Neuronal stem cell (in vitro differentiated cells): ENCODE measurements at regions not wholly inside any gene's neighbourhood (a gene's known extent, or its start where the extent isn't known, plus 50 kb on each side); places are given as distances from the start of the nearest gene placed in this dataset.

ENCODE experiments used
- DNase-seq: peaks from one replicate; pipeline ENCODE4 v3.0.0-alpha.2; 2013; ENCODE audit warnings: low spot score
- H2AFZ ChIP-seq: one replicate; pipeline ENCODE4 v1.6.1; 2013; ENCODE audit warnings: mild to moderate bottlenecking, low read length, inconsistent platforms
- H2AK5ac ChIP-seq: 2 replicates; pipeline ENCODE4 v1.6.1; 2013; ENCODE audit warnings: low read depth, mild to moderate bottlenecking, inconsistent platforms, low read length, moderate library complexity, mixed read lengths
- H2BK120ac ChIP-seq: 2 replicates; pipeline ENCODE4 v1.6.1; 2013; ENCODE audit warnings: low read depth, mild to moderate bottlenecking, inconsistent platforms, low read length, moderate library complexity, mixed read lengths
- H2BK12ac ChIP-seq: one replicate; pipeline ENCODE4 v1.6.1; 2013; ENCODE audit warnings: low read length, inconsistent platforms
- H2BK15ac ChIP-seq: 2 replicates; pipeline ENCODE4 v1.6.1; 2013; ENCODE audit warnings: mild to moderate bottlenecking, low read length, inconsistent platforms, mixed read lengths
- H2BK5ac ChIP-seq: one replicate; pipeline ENCODE4 v1.6.1; 2013; ENCODE audit warnings: inconsistent platforms, mild to moderate bottlenecking, low read length, moderate library complexity
- H3K14ac ChIP-seq: one replicate; pipeline ENCODE4 v1.6.1; 2013; ENCODE audit warnings: low read length, inconsistent platforms
- H3K18ac ChIP-seq: 2 replicates; pipeline ENCODE4 v1.6.1; 2013; ENCODE audit warnings: low read length, inconsistent platforms
- H3K23ac ChIP-seq: 2 replicates; pipeline ENCODE4 v1.6.1; 2013; ENCODE audit warnings: low read depth, mild to moderate bottlenecking, mixed read lengths, low read length, inconsistent platforms; ENCODE audit not compliant: poor library complexity
- H3K27ac ChIP-seq: replicated peaks from 3 replicates; pipeline ENCODE4 v1.5.1; 2013; ENCODE audit warnings: low read length, inconsistent platforms
- H3K27me3 ChIP-seq, 3 experiments: 2 replicates each; pipeline ENCODE4 v1.6.1; 2013; ENCODE audit warnings: low read length in 3 of 3, mild to moderate bottlenecking in 2 of 3, inconsistent platforms in 1 of 3, low read depth in 1 of 3, mixed read lengths in 1 of 3, moderate library complexity in 1 of 3; ENCODE audit not compliant: control insufficient read depth in 3 of 3, insufficient read depth in 3 of 3
- H3K36me3 ChIP-seq, 2 donors: replicated peaks in 1 of 2; 2 replicates each; pipeline ENCODE4 v1.6.1; 2013; ENCODE audit warnings: low read length in 2 of 2; ENCODE audit not compliant: control insufficient read depth in 2 of 2, insufficient read depth in 2 of 2
- H3K4ac ChIP-seq: 2 replicates; pipeline ENCODE4 v1.6.1; 2013; ENCODE audit warnings: inconsistent platforms, mild to moderate bottlenecking, low read length, moderate library complexity
- H3K4me1 ChIP-seq, 2 donors: 1 replicate in 1 of 2; 2 replicates in 1 of 2; pipeline ENCODE4 v1.6.1; 2013; ENCODE audit warnings: low read length in 2 of 2, low read depth in 1 of 2; ENCODE audit not compliant: control insufficient read depth in 2 of 2, insufficient read depth in 1 of 2
- H3K4me2 ChIP-seq: one replicate; pipeline ENCODE4 v1.6.1; 2013; ENCODE audit warnings: mild to moderate bottlenecking, low read length, inconsistent platforms; ENCODE audit not compliant: insufficient read depth, poor library complexity, severe bottlenecking
- H3K4me3 ChIP-seq, 2 donors: 2 replicates each; pipeline ENCODE4 v1.5.1; 2013; ENCODE audit warnings: low read length in 2 of 2, mild to moderate bottlenecking in 2 of 2, inconsistent platforms in 1 of 2, moderate library complexity in 1 of 2
- H3K79me1 ChIP-seq: one replicate; pipeline ENCODE4 v1.6.1; 2013; ENCODE audit warnings: low read depth, mild to moderate bottlenecking, inconsistent platforms, low read length, moderate library complexity
- H3K9ac ChIP-seq: one replicate; pipeline ENCODE4 v1.6.1; 2013; ENCODE audit warnings: mild to moderate bottlenecking, low read depth, low read length, inconsistent platforms; ENCODE audit not compliant: poor library complexity
- H3K9me3 ChIP-seq, 2 donors: replicated peaks in 1 of 2; 2 replicates each; pipeline versions ENCODE3 to v1.6.1; 2013; ENCODE audit warnings: low read length in 2 of 2, mild to moderate bottlenecking in 2 of 2, inconsistent platforms in 1 of 2, low read depth in 1 of 2, mixed read lengths in 1 of 2, moderate library complexity in 1 of 2; ENCODE audit not compliant: control insufficient read depth in 2 of 2, insufficient read depth in 1 of 2
- H4K8ac ChIP-seq: one replicate; pipeline ENCODE4 v1.6.1; 2013; ENCODE audit warnings: low read depth, mild to moderate bottlenecking, inconsistent platforms, low read length, moderate library complexity
- H4K91ac ChIP-seq: one replicate; pipeline ENCODE4 v1.6.1; 2013; ENCODE audit warnings: low read length, low read depth, mild to moderate bottlenecking, inconsistent platforms; ENCODE audit not compliant: poor library complexity
- WGBS, 2 donors: extraction: QIAGEN DNeasy Blood & Tissue Kit; methylation state at CpG; one replicate each; pipeline ENCODE4 v1.1.7; 2013; ENCODE audit warnings: missing lambda C conversion rate in 2 of 2, mixed read lengths in 1 of 2; ENCODE audit not compliant: insufficient read length in 2 of 2, insufficient replicate concordance in 1 of 2; ENCODE audit errors: extremely low coverage in 2 of 2; 5-methylcytosine and 5-hydroxymethylcytosine counted together

DNA sequence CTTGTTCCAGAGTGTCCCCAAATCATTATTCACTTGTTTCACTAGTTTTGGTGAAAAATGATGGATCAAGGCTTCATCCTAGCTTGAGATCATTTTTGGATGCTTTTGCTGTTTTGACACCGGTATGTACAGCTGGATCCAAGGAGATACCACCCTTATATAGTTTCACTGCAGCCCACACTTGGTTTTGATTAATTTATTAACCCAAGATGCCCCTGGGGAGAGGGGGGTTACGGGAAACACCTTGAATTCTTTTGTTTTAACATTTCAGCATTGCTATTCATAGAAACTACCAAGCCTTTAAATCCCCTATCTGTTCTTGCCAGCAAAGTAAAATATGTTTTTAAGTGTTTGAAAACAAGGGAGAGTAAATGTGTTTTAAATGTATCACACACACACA lies 457.7 kb upstream of the RUNX1 start:
- no peak overlapping the region for H3K14ac ChIP-seq
- WGBS, 2 donors: no CpG with 5 or more reads among the region's 2 CpGs

DNA sequence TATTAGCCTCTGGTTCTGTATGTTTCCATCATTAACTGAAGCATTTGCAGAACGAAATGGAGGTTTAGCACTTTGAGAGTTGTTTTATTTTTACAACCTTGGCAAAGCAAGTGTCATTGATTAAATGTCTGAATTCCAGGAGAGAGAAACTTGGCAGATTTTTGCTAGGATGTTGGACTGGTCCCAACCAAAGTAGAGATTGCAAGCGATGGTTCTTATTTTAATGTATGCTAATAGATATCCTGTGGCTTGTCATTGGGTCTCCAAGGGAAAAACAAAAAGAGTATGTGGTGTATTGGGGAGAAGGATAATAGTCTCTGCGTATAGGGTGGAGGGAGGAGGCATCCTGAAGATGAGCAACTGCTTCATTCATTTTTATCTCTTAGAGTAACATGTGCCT lies 457.2 kb upstream of the RUNX1 start:
- H4K8ac ChIP-seq: no peak overlapping the region
- H3K9me3 ChIP-seq: no peaks in the 10 kb centered on the region
- H3K4me2 ChIP-seq: no peak overlapping the region
- no peak overlapping the region for H2AK5ac ChIP-seq
- no peak overlapping the region for H2BK5ac ChIP-seq
- no peak overlapping the region for H3K9ac ChIP-seq
- H3K14ac ChIP-seq: no peak overlapping the region
- WGBS, 2 donors: no CpG with 5 or more reads among the region's 3 CpGs
- no peaks in the 10 kb centered on the region for H3K36me3 ChIP-seq
- no peak overlapping the region for H3K4me3 ChIP-seq
- H2BK15ac ChIP-seq: no peak overlapping the region
- no peak overlapping the region for H2AFZ ChIP-seq
- H3K4me1 ChIP-seq: no peaks in the 10 kb centered on the region
- no peak overlapping the region for H3K23ac ChIP-seq
- H3K4ac ChIP-seq: no peak overlapping the region
- no peak overlapping the region for H2BK120ac ChIP-seq
- no peak overlapping the region for H3K27ac ChIP-seq
- no peak for DNase-seq
- no peaks in the 10 kb centered on the region for H3K27me3 ChIP-seq
- H3K79me1 ChIP-seq: no peaks in the 10 kb centered on the region
- no peak overlapping the region for H2BK12ac ChIP-seq
- H3K18ac ChIP-seq: no peak overlapping the region
- no peak overlapping the region for H4K91ac ChIP-seq

More for the DNA sequence above, 457.7 kb upstream of the RUNX1 start:
- H3K36me3 ChIP-seq: no peaks in the 10 kb centered on the region
- H2BK15ac ChIP-seq: no peak overlapping the region
- no peak overlapping the region for H3K4me2 ChIP-seq
- no peak overlapping the region for H3K18ac ChIP-seq
- no peak overlapping the region for H3K9ac ChIP-seq
- H3K4me1 ChIP-seq: no peaks in the 10 kb centered on the region
- H4K91ac ChIP-seq: no peak overlapping the region
- no peaks in the 10 kb centered on the region for H3K79me1 ChIP-seq
- H3K9me3 ChIP-seq: no peaks in the 10 kb centered on the region
- H3K23ac ChIP-seq: no peak overlapping the region
- H3K27ac ChIP-seq: no peak overlapping the region
- H2BK5ac ChIP-seq: no peak overlapping the region
- no peak overlapping the region for H2AFZ ChIP-seq
- H3K27me3 ChIP-seq: no peaks in the 10 kb centered on the region
- no peak overlapping the region for H2BK120ac ChIP-seq
- no peak overlapping the region for H4K8ac ChIP-seq
- DNase-seq: no peak
- H2BK12ac ChIP-seq: no peak overlapping the region
- no peak overlapping the region for H3K4me3 ChIP-seq
- no peak overlapping the region for H3K4ac ChIP-seq
- H2AK5ac ChIP-seq: no peak overlapping the region

DNA sequence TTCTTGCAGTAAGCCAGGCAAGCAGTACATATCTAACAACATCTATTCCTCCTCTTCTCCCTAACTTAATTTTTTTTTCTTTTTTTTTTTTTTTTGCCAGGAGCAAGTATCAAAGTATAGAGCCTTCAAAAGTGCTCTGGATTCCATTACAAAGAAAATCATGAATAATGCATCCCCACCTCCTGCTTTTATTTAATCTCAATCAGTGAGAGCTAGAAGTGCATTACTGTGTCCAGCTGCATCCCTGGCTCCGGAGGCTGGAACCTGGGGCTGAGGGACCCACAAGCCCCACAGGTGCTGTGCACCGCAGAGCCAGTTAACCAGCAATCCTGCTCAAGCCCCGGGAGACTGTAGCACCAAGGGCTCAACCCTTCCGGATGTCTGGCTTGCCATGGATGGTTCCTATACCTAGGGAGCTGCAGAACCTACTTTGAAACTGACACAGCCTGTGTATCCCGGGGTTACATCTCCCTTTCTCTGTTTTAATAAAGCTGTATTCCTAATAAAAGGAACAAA lies 455.9 kb upstream of the RUNX1 start:
- DNase-seq: no peak
- Histone ChIP-seq H2AK5ac (no peak overlapping the region), H2BK15ac (no peak overlapping the region), H3K27me3 (no peaks in the 10 kb centered on the region), H4K8ac (no peak overlapping the region), H2BK12ac (no peak overlapping the region), H3K18ac (no peak overlapping the region), H3K4me1 (no peaks in the 10 kb centered on the region), H3K4ac (no peak overlapping the region), H3K9me3 (no peaks in the 10 kb centered on the region), H4K91ac (no peak overlapping the region), H3K79me1 (no peaks in the 10 kb centered on the region), H3K23ac (no peak overlapping the region), H3K9ac (no peak overlapping the region), H2BK120ac (no peak overlapping the region), H3K36me3 (no peaks in the 10 kb centered on the region), H3K14ac (no peak overlapping the region), H3K4me3 (no peak overlapping the region), H3K4me2 (no peak overlapping the region), H3K27ac (no peak overlapping the region), H2AFZ (no peak overlapping the region), H2BK5ac (no peak overlapping the region)
- WGBS, 2 donors: no CpG with 5 or more reads among the region's 5 CpGs

DNA sequence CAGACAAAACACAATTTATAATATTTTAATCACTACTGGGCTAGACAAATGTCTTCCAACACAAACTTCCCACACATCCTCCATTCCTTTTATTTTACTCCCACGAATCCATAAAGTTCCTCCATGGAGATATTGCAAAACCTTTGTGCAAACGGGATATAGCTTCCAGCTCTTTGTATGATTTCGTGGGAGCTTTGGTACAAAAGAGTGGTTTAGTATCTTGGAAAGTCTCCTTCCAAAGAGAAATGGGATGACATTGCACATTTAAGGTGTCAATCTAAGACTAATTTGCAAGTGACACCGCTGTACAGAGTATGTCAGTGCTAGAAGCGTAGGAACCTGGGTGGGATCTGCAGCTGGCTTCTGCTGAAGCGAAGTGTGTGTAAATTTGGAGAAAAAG lies 455.2 kb upstream of the RUNX1 start:
- H3K14ac ChIP-seq: no peak overlapping the region
- no peaks in the 10 kb centered on the region for H3K4me1 ChIP-seq
- no peak overlapping the region for H2BK15ac ChIP-seq
- no peaks in the 10 kb centered on the region for H3K79me1 ChIP-seq
- no peak for DNase-seq
- no peak overlapping the region for H3K4me3 ChIP-seq
- H4K8ac ChIP-seq: no peak overlapping the region
- H2AK5ac ChIP-seq: no peak overlapping the region
- no peak overlapping the region for H3K23ac ChIP-seq
- no peaks in the 10 kb centered on the region for H3K36me3 ChIP-seq
- H3K27me3 ChIP-seq: no peaks in the 10 kb centered on the region
- no peak overlapping the region for H3K27ac ChIP-seq
- no peak overlapping the region for H4K91ac ChIP-seq
- H2BK12ac ChIP-seq: no peak overlapping the region
- H2BK120ac ChIP-seq: no peak overlapping the region
- no peak overlapping the region for H3K4me2 ChIP-seq
- 100% methylated on average over 1 of the region's 6 CpGs for WGBS, 2 donors
- no peak overlapping the region for H3K18ac ChIP-seq
- H3K4ac ChIP-seq: no peak overlapping the region
- no peaks in the 10 kb centered on the region for H3K9me3 ChIP-seq
- no peak overlapping the region for H2AFZ ChIP-seq
- no peak overlapping the region for H3K9ac ChIP-seq
- H2BK5ac ChIP-seq: no peak overlapping the region
